Epithelial cell of esophagus (primary cell): ENCODE measurements at regions not wholly inside any gene's neighbourhood (a gene's known extent, or its start where the extent isn't known, plus 50 kb on each side); places are given as distances from the start of the nearest gene placed in this dataset.

Experiments used
- DNase-seq: peaks from one replicate; pipeline ENCODE4 v3.0.0; 2010; ENCODE audit warnings: low read depth
- H3K4me3 ChIP-seq: 2 replicates; pipeline ENCODE4 v1.5.1; 2011; ENCODE audit warnings: mild to moderate bottlenecking, low read length, control low read depth
- CTCF ChIP-seq: IDR thresholded peaks from 2 replicates; pipeline ENCODE4 v1.5.1; 2011; ENCODE audit warnings: low read depth, mild to moderate bottlenecking, low read length, control low read depth, inconsistent platforms; ENCODE audit not compliant: insufficient read depth; ENCODE audit errors: missing control alignments

DNA sequence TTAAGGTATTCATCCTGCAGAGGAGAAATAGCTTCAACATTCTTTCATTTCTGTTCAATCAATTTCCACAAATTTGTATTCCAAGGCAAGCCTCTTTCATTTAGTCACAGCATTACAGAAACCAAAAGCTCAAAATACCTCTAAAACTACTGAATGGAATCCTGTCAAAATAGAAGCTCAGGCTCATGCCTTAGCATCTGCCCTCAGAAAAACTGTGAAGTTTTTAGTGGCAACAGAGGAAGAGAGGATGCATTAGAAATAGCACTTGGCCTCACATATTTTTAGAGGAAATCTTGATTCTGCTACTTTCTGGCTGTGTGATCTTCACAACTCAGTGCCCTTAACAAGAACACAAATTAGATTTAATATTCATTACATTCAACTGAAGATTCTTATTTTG is 69.1 kb upstream of the GALNT13 start:
- TF ChIP-seq CTCF = no peak
- no peak for DNase-seq
- no peak overlapping the region for H3K4me3 ChIP-seq

DNA sequence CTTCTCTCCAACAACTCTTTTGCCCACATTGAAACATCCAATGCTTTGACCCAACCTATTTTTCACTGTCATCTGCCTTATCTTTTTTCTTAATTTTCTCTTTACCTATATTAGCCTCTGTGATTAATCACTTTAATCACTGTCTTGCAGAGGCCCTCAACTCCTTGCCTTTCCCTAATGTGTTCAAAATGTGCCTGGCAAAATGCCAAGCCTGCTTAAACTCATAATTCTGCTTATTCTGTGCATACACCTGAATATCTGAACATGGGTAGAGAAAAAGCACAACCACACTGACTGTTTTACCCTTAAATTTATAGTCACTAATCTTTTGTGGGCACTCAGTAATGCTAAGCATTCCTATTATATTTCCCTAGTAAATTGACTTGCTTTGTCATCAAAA is 63.0 kb upstream of the GALNT13 start:
- no peak for DNase-seq
- TF ChIP-seq CTCF = no peak
- no peak overlapping the region for H3K4me3 ChIP-seq

- TF ChIP-seq CTCF = no peak
- DNase-seq = no peak
Measured at GRCh38 chr2:153811516-153811915, 60.2 kb upstream of the GALNT13 start.

GRCh38 chr2:153812632-153813031 is 59.1 kb upstream of the GALNT13 start:
- H3K4me3 ChIP-seq = no peak overlapping the region
- no peak for DNase-seq
- TF ChIP-seq CTCF = no peak

More at GRCh38 chr2:153811516-153811915, 60.2 kb upstream of the GALNT13 start:
- no peak overlapping the region for H3K4me3 ChIP-seq

- TF ChIP-seq CTCF = no peak
- H3K4me3 ChIP-seq = no peak overlapping the region
Measured at GRCh38 chr2:153818242-153818641, 53.5 kb upstream of the GALNT13 start.

GRCh38 chr2:153819074-153819473 is 52.6 kb upstream of the GALNT13 start:
- TF ChIP-seq CTCF = no peak
- no peak overlapping the region for H3K4me3 ChIP-seq
- no peak for DNase-seq

More at GRCh38 chr2:153818242-153818641, 53.5 kb upstream of the GALNT13 start:
- DNase-seq = no peak

DNA sequence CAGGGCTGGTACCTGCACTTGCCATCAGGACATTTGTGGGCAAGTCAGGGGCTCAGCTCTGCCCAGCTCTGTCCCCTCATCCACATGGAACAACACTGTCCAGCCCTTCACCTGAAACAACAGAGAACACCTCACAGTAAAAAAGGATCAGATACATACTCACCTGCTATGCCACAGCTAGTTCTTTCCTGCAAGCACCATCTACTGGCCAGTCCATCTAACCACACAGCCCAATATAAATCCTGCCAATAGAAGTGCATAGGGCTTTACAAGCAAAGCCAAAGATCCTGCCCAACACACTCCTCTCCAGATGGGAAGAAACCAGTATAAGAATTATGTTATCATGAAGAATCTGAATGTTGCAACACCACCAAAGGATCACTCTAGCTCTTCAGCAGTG is 52.2 kb upstream of the GALNT13 start:
- peak; percentile 10 for DNase-seq
- H3K4me3 ChIP-seq = no peak overlapping the region
- TF ChIP-seq CTCF = peak; percentile 5
